ENCODE measurements at regions not wholly inside any gene's neighbourhood (a gene's known extent, or its start where the extent isn't known, plus 50 kb on each side); places are given as distances from the start of the nearest gene placed in this dataset.

GRCh38 chr1:55402671-55403464 lies 187.7 kb upstream of the USP24 start:
- Mint-ChIP-seq H3K27me3 (ENCODE audit: low read depth) (no peaks in the 10 kb centered on the region; the same call in 1 of the 2 replicates), H3K27ac (no peak overlapping the region), H3K4me3 (no peak overlapping the region), H3K9me3 (peaks cover 4% of the 10 kb centered on the region; the same call in 1 of the 2 replicates), H3K4me1 (no peaks in the 10 kb centered on the region), H3K36me3 (no peaks in the 10 kb centered on the region)
- CTCF ChIA-PET = interaction anchor here (1.0 kb wide), 1 partner anchor 27 kb away, joined by 3 read pairs; no protein-coding TSS in a partner anchor
- no peak for TF ChIP-seq FOXP1 (CRISPR knock-in tag; IDR thresholded peaks at IDR 0.05; ENCODE audit: borderline replicate concordance)
- TF ChIP-seq NR2C2 (CRISPR knock-in tag; IDR thresholded peaks at IDR 0.05) = no peak
- no peak for TF ChIP-seq ATF3 (CRISPR knock-in tag; conservative IDR thresholded peaks at IDR 0.05)
- TF ChIP-seq PRDM15 (CRISPR knock-in tag; IDR thresholded peaks at IDR 0.05) = no peak
- no peak for TF ChIP-seq ATF1 (CRISPR knock-in tag; IDR thresholded peaks at IDR 0.05)
- TF ChIP-seq USF2 (CRISPR knock-in tag; IDR thresholded peaks at IDR 0.05) = no peak
- no peak for TF ChIP-seq USF1 (CRISPR knock-in tag; IDR thresholded peaks at IDR 0.05)
- no peak for TF ChIP-seq NR1H2 (CRISPR knock-in tag; IDR thresholded peaks at IDR 0.05)
- no peak for TF ChIP-seq NFE2L1 (CRISPR knock-in tag; IDR thresholded peaks at IDR 0.05)
- no peak for TF ChIP-seq ZNF232 (CRISPR knock-in tag; IDR thresholded peaks at IDR 0.05)
- TF ChIP-seq CTCF (IDR thresholded peaks at IDR 0.05) = no peak
- TF ChIP-seq IRF1 (CRISPR knock-in tag; IDR thresholded peaks at IDR 0.05) = no peak
- TF ChIP-seq CREB1 (CRISPR knock-in tag; IDR thresholded peaks at IDR 0.05) = no peak
- no peak for TF ChIP-seq TP53 (CRISPR knock-in tag; IDR thresholded peaks at IDR 0.05)
- no peak for TF ChIP-seq FOXJ3 (CRISPR knock-in tag; IDR thresholded peaks at IDR 0.05; ENCODE audit: borderline replicate concordance)
- TF ChIP-seq ATF2 (CRISPR knock-in tag; IDR thresholded peaks at IDR 0.05; ENCODE audit: borderline replicate concordance, low read depth) = no peak
- TF ChIP-seq FOXP4 (CRISPR knock-in tag; IDR thresholded peaks at IDR 0.05) = no peak
- no peak for TF ChIP-seq RORB (CRISPR knock-in tag; IDR thresholded peaks at IDR 0.05)
- no peak for TF ChIP-seq SMAD4 (CRISPR knock-in tag; IDR thresholded peaks at IDR 0.05)
- POLR2A ChIA-PET = no interaction called here
- ATAC-seq (no peak), DNase-seq (ENCODE audit: low spot score) (no peak)
